K562 (cell line): ENCODE measurements at regions not wholly inside any gene's neighbourhood (a gene's known extent, or its start where the extent isn't known, plus 50 kb on each side); places are given as distances from the start of the nearest gene placed in this dataset.

Experiments used
- ATAC-seq: fragments of 200-7000 bp; cut with Tn5 transposase; 3 replicates; pipeline ENCODE4 v1.9.1; 2020; ENCODE audit warnings: moderate library complexity
- BruUV-seq: library from RNA; stranded (reverse); fragments of 400-500 nt; replicated peaks from 2 replicates; lab custom pipeline; 2021; lab: Mats Ljungman, UMichigan
- CTCF ChIA-PET: fragments of 300-600 bp; formaldehyde crosslinking; extraction: SDS; loops from one replicate; lab custom pipeline; 2021; ENCODE audit warnings: low intra/inter-chr PET ratio; lab: Yijun Ruan, JAX
- POLR2A ChIA-PET: fragments of 300-600, 350-650 bp; sonication (Branson Sonifier 250); formaldehyde crosslinking; extraction: SDS; loops from one replicate; lab custom pipeline; 2021; ENCODE audit warnings: antibody characterized with exemption, inconsistent platforms; lab: Yijun Ruan, JAX
- DNase-seq, 4 experiments: peaks; one replicate each; pipeline versions ENCODE4 v3.0.0 to v3.0.0-alpha.2; 2011 to 2018; ENCODE audit warnings: low spot score in 3 of 4, mixed read lengths in 3 of 4; ENCODE audit errors: extremely low read depth in 1 of 4
- FAIRE-seq: peaks from 2 replicates; lab custom pipeline; 2011; peaks lifted over from hg19 to GRCh38; lab: Jason Lieb, UNC
- H2AFZ ChIP-seq: 2 replicates; pipeline ENCODE4 v1.6.0; 2011; ENCODE audit warnings: low read depth, low read length, control low read depth, inconsistent platforms
- H3K27ac ChIP-seq: fragments of 200-600 bp; 3 replicates; pipeline ENCODE4 v1.8.0; 2011; ENCODE audit warnings: low read depth, mild to moderate bottlenecking, control low read depth, inconsistent platforms, low read length, moderate library complexity, mixed read lengths; ENCODE audit errors: extremely low read depth
- H3K27me3 ChIP-seq, 2 experiments: fragments of 300-600 bp in 1 of 2; 2 replicates in 1 of 2; 3 replicates in 1 of 2; pipeline versions ENCODE4 v1.6.0 to v1.8.0; 2011; ENCODE audit warnings: inconsistent platforms in 2 of 2, low read length in 2 of 2, mild to moderate bottlenecking in 1 of 2, mixed read lengths in 1 of 2, moderate library complexity in 1 of 2; ENCODE audit not compliant: control insufficient read depth in 2 of 2, insufficient read depth in 2 of 2
- H3K36me3 ChIP-seq: fragments of 300-600 bp; 3 replicates; pipeline ENCODE4 v1.8.0; 2011; ENCODE audit warnings: mild to moderate bottlenecking, low read length, inconsistent platforms; ENCODE audit not compliant: control insufficient read depth, insufficient read depth
- H3K4me1 ChIP-seq, 2 experiments: fragments of 200-600 bp in 1 of 2; replicated peaks in 1 of 2; 2 replicates in 1 of 2; 3 replicates in 1 of 2; pipeline versions ENCODE4 v1.5.1 to v1.8.0; 2011; ENCODE audit warnings: inconsistent platforms in 2 of 2, low read length in 2 of 2, mild to moderate bottlenecking in 1 of 2, mixed read lengths in 1 of 2, moderate library complexity in 1 of 2; ENCODE audit not compliant: control insufficient read depth in 2 of 2, insufficient read depth in 2 of 2
- H3K4me2 ChIP-seq: 2 replicates; pipeline ENCODE4 v1.6.1; 2011; ENCODE audit warnings: low read length, control low read depth, inconsistent platforms, mixed read lengths; ENCODE audit not compliant: insufficient read depth
- H3K4me3 ChIP-seq: fragments of 200-600 bp; sonication (generic), shearing (Covaris generic); 2 replicates; pipeline ENCODE4 v1.5.1; 2016; ENCODE audit warnings: control low read depth, inconsistent platforms
- H3K79me2 ChIP-seq: fragments of 200-600 bp; 3 replicates; pipeline ENCODE4 v1.8.0; 2011; ENCODE audit warnings: low read length, inconsistent platforms; ENCODE audit not compliant: control insufficient read depth, insufficient read depth
- H3K9ac ChIP-seq, 2 experiments: 2 replicates each; pipeline versions ENCODE4 v1.6.0 to v1.6.1; 2011; ENCODE audit warnings: low read depth in 2 of 2, low read length in 2 of 2, control low read depth in 1 of 2, inconsistent platforms in 1 of 2, mild to moderate bottlenecking in 1 of 2, mixed read lengths in 1 of 2; ENCODE audit not compliant: insufficient read depth in 1 of 2
- H3K9me1 ChIP-seq: one replicate; pipeline ENCODE4 v1.6.0; 2011; ENCODE audit warnings: inconsistent platforms, mild to moderate bottlenecking, low read length, moderate library complexity; ENCODE audit not compliant: control insufficient read depth, insufficient read depth
- H3K9me3 ChIP-seq: replicated peaks from 2 replicates; pipeline ENCODE4 v1.5.1; 2011; ENCODE audit warnings: low read depth, low read length, inconsistent platforms; ENCODE audit not compliant: control insufficient read depth, insufficient read depth
- H4K20me1 ChIP-seq: replicated peaks from 2 replicates; pipeline ENCODE4 v1.6.1; 2011; ENCODE audit warnings: low read length, inconsistent platforms, mixed read lengths; ENCODE audit not compliant: control insufficient read depth, insufficient read depth
- BACH1 ChIP-seq: fragments of 200-800 bp; sonication (Bioruptor generic); IDR thresholded peaks from 2 replicates; pipeline ENCODE4 v1.6.1; 2016; ENCODE audit warnings: missing genetic modification characterization, missing compliant biosample characterization
- FOXJ2 ChIP-seq: fragments of 200-800 bp; sonication (Bioruptor generic); IDR thresholded peaks from 2 replicates; pipeline ENCODE4 v1.6.1; 2016; ENCODE audit warnings: missing genetic modification characterization, missing compliant biosample characterization
- GABPB1 ChIP-seq: sonication (generic); formaldehyde crosslinking; IDR thresholded peaks from 2 replicates; pipeline ENCODE4 v1.8.0; 2022; ENCODE audit warnings: mild to moderate bottlenecking, missing genetic modification reagents
- HDAC3 ChIP-seq: fragments of 450-650 bp; IDR thresholded peaks from 2 replicates; pipeline ENCODE4 v1.6.1; 2018; ENCODE audit warnings: borderline replicate concordance, mild to moderate bottlenecking, moderate library complexity; ENCODE audit not compliant: partially characterized antibody
- HIVEP1 ChIP-seq: fragments of 250-450 bp; sonication (Bioruptor Pico); IDR thresholded peaks from 2 replicates; pipeline ENCODE4 v1.4.0; 2020; ENCODE audit warnings: mild to moderate bottlenecking
- HLTF ChIP-seq: fragments of 450-650 bp; IDR thresholded peaks from 2 replicates; pipeline ENCODE4 v1.6.1; 2016
- KAT8 ChIP-seq: fragments of 450-650 bp; IDR thresholded peaks from 2 replicates; pipeline ENCODE4 v1.6.1; 2016; ENCODE audit warnings: low read depth, mild to moderate bottlenecking
- MXD1 ChIP-seq: fragments of 250-450 bp; sonication (Bioruptor Pico); IDR thresholded peaks from 2 replicates; pipeline ENCODE4 v1.8.0; 2021; ENCODE audit warnings: borderline replicate concordance, mild to moderate bottlenecking, moderate library complexity; ENCODE audit not compliant: poor library complexity, severe bottlenecking
- NCOA6 ChIP-seq: fragments of 450-650 bp; IDR thresholded peaks from 2 replicates; pipeline ENCODE4 v1.6.1; 2017; ENCODE audit warnings: mild to moderate bottlenecking
- NONO ChIP-seq, 2 experiments: fragments of 200-400 bp in 1 of 2; fragments of 450-650 bp in 1 of 2; formaldehyde crosslinking in 1 of 2; IDR thresholded peaks; 2 replicates each; pipeline ENCODE4 v1.6.1; 2017; ENCODE audit warnings: low read depth in 2 of 2, mild to moderate bottlenecking in 2 of 2, moderate library complexity in 2 of 2, low read length in 1 of 2
- PRMT5 ChIP-seq: sonication (generic); formaldehyde crosslinking; IDR thresholded peaks from 2 replicates; pipeline ENCODE4 v1.5.0; 2020; ENCODE audit warnings: missing genetic modification reagents
- SPI1 ChIP-seq: IDR thresholded peaks from 2 replicates; pipeline ENCODE4 v1.6.1; 2011; ENCODE audit warnings: low read depth, low read length, control low read depth, borderline replicate concordance
- TAF7 ChIP-seq: fragments of 450-650 bp; IDR thresholded peaks from 2 replicates; pipeline ENCODE4 v1.6.1; 2016; ENCODE audit warnings: missing genetic modification characterization, missing compliant biosample characterization
- TCF7 ChIP-seq: sonication (generic); IDR thresholded peaks from 2 replicates; pipeline ENCODE4 v1.6.1; 2016; ENCODE audit warnings: antibody characterized with exemption, borderline replicate concordance
- ZBED1 ChIP-seq: IDR thresholded peaks from 2 replicates; pipeline ENCODE4 v1.6.1; 2014
- ZNF785 ChIP-seq: fragments of 250-450 bp; sonication (Bioruptor Pico); IDR thresholded peaks from 2 replicates; pipeline ENCODE4 v1.4.0; 2020; ENCODE audit warnings: mild to moderate bottlenecking
- WGBS: fragments of 100-300 bp; shearing (Covaris generic); methylation state at CpG from one replicate; pipeline ENCODE4 v1.1.6; 2016; ENCODE audit warnings: low coverage, mixed read lengths; ENCODE audit not compliant: insufficient coverage; ENCODE audit errors: missing lambda C conversion rate; 5-methylcytosine and 5-hydroxymethylcytosine counted together
- in situ Hi-C: fragments of 300-500 bp; cut with MboI; formaldehyde crosslinking; loops from 4 replicates; pipeline ENCODE4 v1.15.0; 2018; ENCODE audit warnings: inconsistent platforms, mixed read lengths
- intact Hi-C: fragments of 100-400 bp; cut with micrococcal nuclease; formaldehyde crosslinking; loops from 2 replicates; pipeline ENCODE4 v1.14.2; 2022
- TF ChIP-seq, protein P1 (sequence below): fragments of 150-350 bp; conservative IDR thresholded peaks from 2 replicates; pipeline ENCODE4 v1.6.1; 2014; ENCODE audit warnings: low read length
- TF ChIP-seq, protein P2 (sequence below): fragments of 450-650 bp; conservative IDR thresholded peaks from 2 replicates; pipeline ENCODE4 v1.6.1; 2016; ENCODE audit warnings: missing genetic modification characterization, low read depth, mild to moderate bottlenecking, missing compliant biosample characterization, moderate library complexity

- no peak for FAIRE-seq
- H3K4me3 ChIP-seq = no peak overlapping the region
- no peak overlapping the region for H3K9ac ChIP-seq
- H3K9me3 ChIP-seq = no peaks in the 10 kb centered on the region
- no peak for TF ChIP-seq NCOA6
- no peak for TF ChIP-seq TCF7
- no peak for TF ChIP-seq ZBED1
- no peak for TF ChIP-seq KAT8
- no peak for TF ChIP-seq ZNF785 (CRISPR knock-in tag)
- no peak for TF ChIP-seq TAF7 (tag)
- no peak for TF ChIP-seq NONO (IDR thresholded peaks at IDR 0.05; ENCODE audit: low read depth in 2 of 2, low read length in 1 of 2)
- TF ChIP-seq, protein P1, sequence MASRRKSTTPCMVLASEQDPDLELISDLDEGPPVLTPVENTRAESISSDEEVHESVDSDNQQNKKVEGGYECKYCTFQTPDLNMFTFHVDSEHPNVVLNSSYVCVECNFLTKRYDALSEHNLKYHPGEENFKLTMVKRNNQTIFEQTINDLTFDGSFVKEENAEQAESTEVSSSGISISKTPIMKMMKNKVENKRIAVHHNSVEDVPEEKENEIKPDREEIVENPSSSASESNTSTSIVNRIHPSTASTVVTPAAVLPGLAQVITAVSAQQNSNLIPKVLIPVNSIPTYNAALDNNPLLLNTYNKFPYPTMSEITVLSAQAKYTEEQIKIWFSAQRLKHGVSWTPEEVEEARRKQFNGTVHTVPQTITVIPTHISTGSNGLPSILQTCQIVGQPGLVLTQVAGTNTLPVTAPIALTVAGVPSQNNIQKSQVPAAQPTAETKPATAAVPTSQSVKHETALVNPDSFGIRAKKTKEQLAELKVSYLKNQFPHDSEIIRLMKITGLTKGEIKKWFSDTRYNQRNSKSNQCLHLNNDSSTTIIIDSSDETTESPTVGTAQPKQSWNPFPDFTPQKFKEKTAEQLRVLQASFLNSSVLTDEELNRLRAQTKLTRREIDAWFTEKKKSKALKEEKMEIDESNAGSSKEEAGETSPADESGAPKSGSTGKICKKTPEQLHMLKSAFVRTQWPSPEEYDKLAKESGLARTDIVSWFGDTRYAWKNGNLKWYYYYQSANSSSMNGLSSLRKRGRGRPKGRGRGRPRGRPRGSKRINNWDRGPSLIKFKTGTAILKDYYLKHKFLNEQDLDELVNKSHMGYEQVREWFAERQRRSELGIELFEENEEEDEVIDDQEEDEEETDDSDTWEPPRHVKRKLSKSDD = no peak
- no peak for TF ChIP-seq HLTF
- no peak for TF ChIP-seq BACH1 (tag)
- no peak for TF ChIP-seq PRMT5 (CRISPR knock-in tag)
- TF ChIP-seq FOXJ2 (tag) = no peak
- no peak for TF ChIP-seq SPI1
- TF ChIP-seq HIVEP1 (CRISPR knock-in tag) = no peak
- TF ChIP-seq, protein P2, sequence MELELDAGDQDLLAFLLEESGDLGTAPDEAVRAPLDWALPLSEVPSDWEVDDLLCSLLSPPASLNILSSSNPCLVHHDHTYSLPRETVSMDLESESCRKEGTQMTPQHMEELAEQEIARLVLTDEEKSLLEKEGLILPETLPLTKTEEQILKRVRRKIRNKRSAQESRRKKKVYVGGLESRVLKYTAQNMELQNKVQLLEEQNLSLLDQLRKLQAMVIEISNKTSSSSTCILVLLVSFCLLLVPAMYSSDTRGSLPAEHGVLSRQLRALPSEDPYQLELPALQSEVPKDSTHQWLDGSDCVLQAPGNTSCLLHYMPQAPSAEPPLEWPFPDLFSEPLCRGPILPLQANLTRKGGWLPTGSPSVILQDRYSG (tag) = no peak
- TF ChIP-seq MXD1 (CRISPR knock-in tag) = no peak
- TF ChIP-seq GABPB1 (CRISPR knock-in tag) = no peak
- TF ChIP-seq HDAC3 = no peak
- POLR2A ChIA-PET = no interaction called here
- intact Hi-C loops (no loop called here), in situ Hi-C loops (no loop called here)
- 2% methylated on average over 3 of the region's 3 CpGs for WGBS
- H3K36me3 ChIP-seq = no peaks in the 10 kb centered on the region
- no peaks in the 10 kb centered on the region for H4K20me1 ChIP-seq
- no peak for DNase-seq
- no peaks in the 10 kb centered on the region for H3K4me1 ChIP-seq
- no peak for ATAC-seq
- H3K79me2 ChIP-seq = no peaks in the 10 kb centered on the region
- H3K27me3 ChIP-seq = no peaks in the 10 kb centered on the region
- CTCF ChIA-PET = no interaction called here
- no peaks in the 10 kb centered on the region for H3K9me1 ChIP-seq
- no peak overlapping the region for H2AFZ ChIP-seq
- no peak overlapping the region for H3K4me2 ChIP-seq
- no TSS peak for BruUV-seq
- no peak overlapping the region for H3K27ac ChIP-seq
Observed at GRCh38 chr2:66966631-66967030, 430.5 kb upstream of the ETAA1 start.
